GM18505 (cell line): ENCODE measurements at regions not wholly inside any gene's neighbourhood (a gene's known extent, or its start where the extent isn't known, plus 50 kb on each side); places are given as distances from the start of the nearest gene placed in this dataset.

Source experiments
- ATAC-seq: cut with Tn5 transposase; IDR thresholded peaks from one replicate; pipeline ENCODE4 v1.9.1; 2021; ENCODE audit not compliant: unreplicated experiment
- POLR2A ChIP-seq: IDR thresholded peaks from 4 replicates; pipeline ENCODE4 v1.6.1; 2011; ENCODE audit warnings: borderline replicate concordance; ENCODE audit not compliant: insufficient read depth, insufficient read length; ENCODE audit errors: extremely low read depth

- no peak for ATAC-seq
- TF ChIP-seq POLR2A = no peak
Observed at GRCh38 chrX:124592744-124593143, 246.4 kb downstream of the SH2D1A start.

- TF ChIP-seq POLR2A = no peak
- no peak for ATAC-seq
Observed at GRCh38 chrX:124594017-124594651, 247.8 kb downstream of the SH2D1A start.

- TF ChIP-seq POLR2A = no peak
- ATAC-seq = no peak
Observed at GRCh38 chrX:124605511-124605910, 259.1 kb downstream of the SH2D1A start.

GRCh38 chrX:124606724-124607123 lies 260.4 kb downstream of the SH2D1A start:
- TF ChIP-seq POLR2A = no peak
- no peak for ATAC-seq

GRCh38 chrX:124619710-124620109 lies 273.3 kb downstream of the SH2D1A start:
- TF ChIP-seq POLR2A = no peak
- no peak for ATAC-seq

- no peak for ATAC-seq
- no peak for TF ChIP-seq POLR2A
Observed at GRCh38 chrX:124634363-124634762, 288.0 kb downstream of the SH2D1A start.

- no peak for ATAC-seq
- no peak for TF ChIP-seq POLR2A
Observed at GRCh38 chrX:124641737-124642491, 295.6 kb downstream of the SH2D1A start.

GRCh38 chrX:124646403-124646802 lies 300.0 kb downstream of the SH2D1A start:
- no peak for TF ChIP-seq POLR2A
- ATAC-seq = no peak

GRCh38 chrX:124651031-124651430 lies 304.7 kb downstream of the SH2D1A start:
- TF ChIP-seq POLR2A = no peak
- no peak for ATAC-seq

GRCh38 chrX:124665621-124666400 lies 319.4 kb downstream of the SH2D1A start:
- no peak for TF ChIP-seq POLR2A
- no peak for ATAC-seq

- ATAC-seq = no peak
- no peak for TF ChIP-seq POLR2A
Observed at GRCh38 chrX:124679199-124679598, 332.8 kb downstream of the SH2D1A start.

GRCh38 chrX:124680287-124680686 lies 333.9 kb downstream of the SH2D1A start:
- no peak for TF ChIP-seq POLR2A
- ATAC-seq = no peak

- no peak for ATAC-seq
- TF ChIP-seq POLR2A = no peak
Observed at GRCh38 chrX:124690495-124690894, 344.1 kb downstream of the SH2D1A start.

- ATAC-seq = no peak
- no peak for TF ChIP-seq POLR2A
Observed at GRCh38 chrX:124699876-124700275, 353.5 kb downstream of the SH2D1A start.

GRCh38 chrX:124717537-124717936 lies 371.2 kb downstream of the SH2D1A start:
- no peak for TF ChIP-seq POLR2A
- no peak for ATAC-seq

- ATAC-seq = no peak
- no peak for TF ChIP-seq POLR2A
Observed at GRCh38 chrX:124719060-124719459, 372.7 kb downstream of the SH2D1A start.
